H1 (cell line): ENCODE measurements at regions not wholly inside any gene's neighbourhood (a gene's known extent, or its start where the extent isn't known, plus 50 kb on each side); places are given as distances from the start of the nearest gene placed in this dataset.

Experiments
- ASH2L ChIP-seq: fragments of 200-600, 300-600 bp; sonication (generic); IDR thresholded peaks from one replicate; pipeline ENCODE4 v1.7.1; 2017; ENCODE audit warnings: low read length
- ATF2 ChIP-seq: IDR thresholded peaks from 2 replicates; pipeline ENCODE4 v1.6.1; 2012; ENCODE audit warnings: low read length, inconsistent platforms
- GABPA ChIP-seq: IDR thresholded peaks from 2 replicates; pipeline ENCODE4 v1.6.1; 2011; ENCODE audit warnings: mild to moderate bottlenecking, low read length, moderate library complexity, borderline replicate concordance; ENCODE audit not compliant: insufficient read depth
- POLR2AphosphoS5 ChIP-seq: IDR thresholded peaks from 2 replicates; pipeline ENCODE4 v1.6.1; 2011; ENCODE audit warnings: low read depth, low read length
- RFX5 ChIP-seq: IDR thresholded peaks from 2 replicates; pipeline ENCODE4 v1.6.1; 2011; ENCODE audit warnings: low read depth, low read length, improper control_type of control experiment, borderline replicate concordance

- TF ChIP-seq RFX5: no peak
- no peak for TF ChIP-seq GABPA
- no peak for TF ChIP-seq POLR2AphosphoS5
- TF ChIP-seq ATF2: no peak
- TF ChIP-seq ASH2L: no peak
These were observed 160.0 kb downstream of the SOD2 start (continued) for GRCh38 chr6:159533016-159533415.
